IgD-negative memory B cell (primary cell): ENCODE measurements at regions not wholly inside any gene's neighbourhood (a gene's known extent, or its start where the extent isn't known, plus 50 kb on each side); places are given as distances from the start of the nearest gene placed in this dataset.
"Not testable (repeated sequence)": the region's sequence is repeated elsewhere in the genome, so short reads cannot be mapped to it uniquely, and the experiment has no call there.

Experiments used
- H3K27ac Mint-ChIP-seq, 3 donors: one replicate each; pipeline ENCODE4 v1.8.0; 2020 to 2022; ENCODE audit warnings: mild to moderate bottlenecking in 3 of 3, mixed read lengths in 3 of 3, moderate library complexity in 1 of 3
- H3K27me3 Mint-ChIP-seq: one replicate; pipeline ENCODE4 v1.8.0; 2021; ENCODE audit warnings: mixed read lengths
- H3K36me3 Mint-ChIP-seq: one replicate; pipeline ENCODE4 v1.8.0; 2020; ENCODE audit warnings: mild to moderate bottlenecking, mixed read lengths
- H3K4me1 Mint-ChIP-seq, 3 donors: one replicate each; pipeline ENCODE4 v1.8.0; 2020 to 2022; ENCODE audit warnings: mixed read lengths in 3 of 3, mild to moderate bottlenecking in 1 of 3
- H3K4me3 Mint-ChIP-seq, 4 donors: one replicate each; pipeline ENCODE4 v1.8.0; 2020 to 2022; ENCODE audit warnings: mild to moderate bottlenecking in 4 of 4, mixed read lengths in 4 of 4, moderate library complexity in 3 of 4
- H3K9me3 Mint-ChIP-seq, 3 donors: one replicate each; pipeline ENCODE4 v1.8.0; 2020 to 2021; ENCODE audit warnings: mixed read lengths in 3 of 3, mild to moderate bottlenecking in 1 of 3

- H3K27ac Mint-ChIP-seq, H3K4me3 Mint-ChIP-seq, H3K27me3 Mint-ChIP-seq, H3K9me3 Mint-ChIP-seq, H3K36me3 Mint-ChIP-seq, H3K4me1 Mint-ChIP-seq: not testable (repeated sequence)
Measured at GRCh38 chr10:46728359-46728758, 149.4 kb downstream of the SYT15 start.

- not testable (repeated sequence) for H3K36me3 Mint-ChIP-seq, H3K4me1 Mint-ChIP-seq, H3K4me3 Mint-ChIP-seq, H3K9me3 Mint-ChIP-seq, H3K27me3 Mint-ChIP-seq, H3K27ac Mint-ChIP-seq
Measured at GRCh38 chr10:46730729-46731128, 151.8 kb downstream of the SYT15 start.

- H3K36me3 Mint-ChIP-seq, H3K4me1 Mint-ChIP-seq, H3K9me3 Mint-ChIP-seq, H3K27me3 Mint-ChIP-seq, H3K27ac Mint-ChIP-seq, H3K4me3 Mint-ChIP-seq: not testable (repeated sequence)
Measured at GRCh38 chr10:46733635-46734261, 154.8 kb downstream of the SYT15 start.

- not testable (repeated sequence) for H3K9me3 Mint-ChIP-seq, H3K4me3 Mint-ChIP-seq, H3K27ac Mint-ChIP-seq, H3K27me3 Mint-ChIP-seq, H3K4me1 Mint-ChIP-seq, H3K36me3 Mint-ChIP-seq
Measured at GRCh38 chr10:46734262-46734642, 155.3 kb downstream of the SYT15 start.

GRCh38 chr10:46739919-46740318 lies 161.0 kb downstream of the SYT15 start:
- H3K36me3 Mint-ChIP-seq, H3K4me1 Mint-ChIP-seq, H3K27ac Mint-ChIP-seq, H3K27me3 Mint-ChIP-seq, H3K9me3 Mint-ChIP-seq, H3K4me3 Mint-ChIP-seq: not testable (repeated sequence)

GRCh38 chr10:46740368-46740767 lies 161.4 kb downstream of the SYT15 start:
- not testable (repeated sequence) for H3K27me3 Mint-ChIP-seq, H3K4me3 Mint-ChIP-seq, H3K27ac Mint-ChIP-seq, H3K9me3 Mint-ChIP-seq, H3K36me3 Mint-ChIP-seq, H3K4me1 Mint-ChIP-seq

GRCh38 chr10:46749003-46749402 lies 162.2 kb upstream of the PTPN20 start:
- H3K27ac Mint-ChIP-seq, H3K9me3 Mint-ChIP-seq, H3K36me3 Mint-ChIP-seq, H3K27me3 Mint-ChIP-seq, H3K4me1 Mint-ChIP-seq: not testable (repeated sequence)
- peak overlapping the region in 1 of 4 donors; percentile 63 for H3K4me3 Mint-ChIP-seq

GRCh38 chr10:46749470-46749869 lies 161.8 kb upstream of the PTPN20 start:
- not testable (repeated sequence) for H3K27ac Mint-ChIP-seq, H3K36me3 Mint-ChIP-seq, H3K27me3 Mint-ChIP-seq, H3K9me3 Mint-ChIP-seq, H3K4me1 Mint-ChIP-seq
- H3K4me3 Mint-ChIP-seq: peak overlapping the region in 2 of 4 donors; percentile 23 to 27

GRCh38 chr10:46753763-46754162 lies 157.5 kb upstream of the PTPN20 start:
- H3K9me3 Mint-ChIP-seq, H3K27ac Mint-ChIP-seq, H3K27me3 Mint-ChIP-seq, H3K4me1 Mint-ChIP-seq, H3K4me3 Mint-ChIP-seq, H3K36me3 Mint-ChIP-seq: not testable (repeated sequence)

GRCh38 chr10:46761471-46761870 lies 149.8 kb upstream of the PTPN20 start:
- not testable (repeated sequence) for H3K9me3 Mint-ChIP-seq, H3K36me3 Mint-ChIP-seq, H3K27ac Mint-ChIP-seq, H3K4me1 Mint-ChIP-seq, H3K27me3 Mint-ChIP-seq, H3K4me3 Mint-ChIP-seq

GRCh38 chr10:46768515-46769291 lies 142.5 kb upstream of the PTPN20 start:
- H3K9me3 Mint-ChIP-seq, H3K27ac Mint-ChIP-seq, H3K4me3 Mint-ChIP-seq, H3K4me1 Mint-ChIP-seq, H3K36me3 Mint-ChIP-seq, H3K27me3 Mint-ChIP-seq: not testable (repeated sequence)

GRCh38 chr10:46773178-46773896 lies 137.9 kb upstream of the PTPN20 start:
- not testable (repeated sequence) for H3K27me3 Mint-ChIP-seq, H3K9me3 Mint-ChIP-seq

GRCh38 chr10:46773897-46774236 lies 137.4 kb upstream of the PTPN20 start:
- not testable (repeated sequence) for H3K4me3 Mint-ChIP-seq, H3K27ac Mint-ChIP-seq, H3K27me3 Mint-ChIP-seq, H3K36me3 Mint-ChIP-seq, H3K9me3 Mint-ChIP-seq, H3K4me1 Mint-ChIP-seq

More at GRCh38 chr10:46773178-46773896, 137.9 kb upstream of the PTPN20 start:
- H3K4me1 Mint-ChIP-seq, H3K27ac Mint-ChIP-seq, H3K36me3 Mint-ChIP-seq, H3K4me3 Mint-ChIP-seq: not testable (repeated sequence)

- H3K9me3 Mint-ChIP-seq, H3K4me1 Mint-ChIP-seq, H3K27me3 Mint-ChIP-seq, H3K27ac Mint-ChIP-seq, H3K36me3 Mint-ChIP-seq, H3K4me3 Mint-ChIP-seq: not testable (repeated sequence)
Measured at GRCh38 chr10:46774366-46774765, 136.9 kb upstream of the PTPN20 start.

- H3K4me3 Mint-ChIP-seq, H3K4me1 Mint-ChIP-seq, H3K27me3 Mint-ChIP-seq, H3K27ac Mint-ChIP-seq, H3K36me3 Mint-ChIP-seq, H3K9me3 Mint-ChIP-seq: not testable (repeated sequence)
Measured at GRCh38 chr10:46774945-46775667, 136.1 kb upstream of the PTPN20 start.

- not testable (repeated sequence) for H3K27me3 Mint-ChIP-seq, H3K4me3 Mint-ChIP-seq, H3K36me3 Mint-ChIP-seq, H3K9me3 Mint-ChIP-seq, H3K4me1 Mint-ChIP-seq, H3K27ac Mint-ChIP-seq
Measured at GRCh38 chr10:46775668-46776059, 135.6 kb upstream of the PTPN20 start.
